ENCODE measurements at regions not wholly inside any gene's neighbourhood (a gene's known extent, or its start where the extent isn't known, plus 50 kb on each side); places are given as distances from the start of the nearest gene placed in this dataset.
"Not testable (repeated sequence)": the region's sequence is repeated elsewhere in the genome, so short reads cannot be mapped to it uniquely, and the experiment has no call there.

DNA sequence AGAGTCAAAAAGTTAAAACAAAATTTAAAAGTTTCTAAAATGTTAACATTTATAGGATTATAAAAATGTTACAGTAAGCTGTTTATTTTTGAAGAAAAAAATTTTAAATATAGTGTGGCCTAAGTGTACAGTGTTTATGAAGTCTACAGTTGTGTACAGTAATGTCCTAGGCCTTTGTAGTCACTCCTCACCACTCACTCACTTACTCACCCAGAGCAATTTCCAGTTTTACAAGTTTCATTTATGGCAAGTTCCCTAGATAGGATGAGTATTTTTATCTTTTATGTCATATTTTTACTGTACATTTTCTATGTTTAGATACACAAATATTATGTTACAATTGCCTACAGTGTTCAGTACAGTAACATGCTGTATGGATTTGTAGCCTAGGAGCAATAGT lies 419.9 kb downstream of the ARL4A start:
- DNase-seq, result no peak

DNA sequence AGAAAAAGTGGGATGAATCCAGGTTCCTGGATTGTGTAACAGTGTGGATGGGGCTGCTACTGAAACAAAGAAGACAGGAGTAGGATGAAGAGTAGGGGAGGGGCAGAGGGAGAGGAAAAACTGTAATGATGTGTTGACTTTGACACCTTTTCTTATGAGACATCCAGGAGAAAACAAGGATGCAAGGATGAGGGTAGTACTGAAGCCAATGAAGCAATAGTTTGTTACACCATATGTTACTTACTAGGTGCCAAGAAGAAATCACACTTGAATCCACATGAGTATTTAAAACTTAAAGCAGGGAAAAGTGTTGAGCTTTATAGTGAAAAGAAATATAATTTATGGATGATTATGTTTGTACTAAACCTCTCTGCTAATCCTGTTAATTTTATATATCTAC lies 420.6 kb downstream of the ARL4A start:
- DNase-seq, result no peak

DNA sequence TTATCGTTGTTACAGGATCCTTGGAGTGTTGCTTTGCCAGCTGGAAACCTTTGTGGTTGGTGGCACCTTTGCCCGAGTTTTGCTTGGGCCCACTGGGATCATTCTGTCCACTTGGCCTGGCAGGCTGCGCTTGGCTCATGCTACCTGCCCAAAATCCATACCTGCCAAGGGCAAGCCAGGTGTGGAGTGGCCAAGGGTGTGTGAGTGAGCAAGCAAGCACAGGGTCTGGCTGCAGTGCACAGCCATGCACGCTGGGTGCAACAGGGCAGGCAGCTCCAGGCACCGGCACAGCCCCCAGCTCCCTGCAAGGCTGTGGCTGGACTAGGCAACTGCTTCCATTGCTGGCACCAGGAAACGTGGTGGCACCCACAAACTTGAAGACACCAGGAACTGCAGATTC lies 421.8 kb downstream of the ARL4A start:
- DNase-seq, result no peak

- no peak for DNase-seq
Measured at GRCh38 chr7:13110107-13110506, 422.7 kb downstream of the ARL4A start.

DNA sequence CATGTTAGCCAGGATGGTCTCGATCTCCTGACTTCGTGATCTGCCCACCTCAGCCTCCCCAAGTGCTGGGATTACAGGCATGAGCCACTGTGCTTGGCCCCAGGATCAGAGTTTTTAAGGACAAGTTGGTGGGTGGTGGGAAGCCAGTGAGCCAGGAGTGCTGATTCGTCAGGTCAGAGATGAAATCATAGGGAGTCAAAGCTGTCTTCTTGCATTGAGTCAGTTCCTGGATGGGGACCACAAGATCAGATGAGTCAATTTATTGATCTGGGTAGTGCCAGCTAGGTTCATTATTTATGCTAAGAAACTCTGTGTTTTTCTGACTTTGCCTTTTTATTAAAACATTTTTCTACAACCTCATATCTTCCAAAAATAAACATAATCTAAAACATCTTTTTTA lies 423.8 kb downstream of the ARL4A start:
- no peak for DNase-seq

- not testable (repeated sequence) for DNase-seq
Measured at GRCh38 chr7:13114240-13114639, 426.8 kb downstream of the ARL4A start.

DNA sequence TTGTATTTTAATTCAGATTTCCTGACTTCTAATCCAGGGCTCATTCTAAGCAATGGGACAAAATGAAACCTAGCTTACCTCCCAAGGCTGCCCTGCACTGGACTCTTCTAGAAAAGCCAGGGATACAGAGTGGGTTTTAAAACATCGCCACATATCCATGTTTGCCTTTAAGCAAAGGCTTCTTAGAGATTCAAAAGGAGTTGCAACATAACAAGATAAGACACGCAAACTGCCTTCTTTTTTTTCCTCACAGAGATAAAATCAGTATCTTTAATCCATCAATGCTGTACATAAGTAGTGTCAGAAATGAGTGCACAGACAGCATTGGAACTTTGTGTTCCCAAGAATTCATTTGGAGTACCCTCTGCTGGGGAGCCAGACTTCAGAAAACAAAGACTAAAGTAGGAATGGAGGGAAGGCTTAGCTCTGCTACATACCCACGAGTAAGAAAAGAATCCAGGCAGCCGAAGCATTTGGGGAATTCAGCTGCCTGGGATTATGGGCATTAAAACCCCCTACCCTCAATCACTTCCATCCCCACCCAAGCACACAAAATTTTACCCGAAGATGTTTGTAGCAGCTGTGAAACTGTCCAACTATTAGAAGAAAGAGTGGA lies 427.8 kb downstream of the ARL4A start:
- DNase-seq, result no peak

- no peak for DNase-seq
Measured at GRCh38 chr7:13115855-13116254, 428.4 kb downstream of the ARL4A start.

DNA sequence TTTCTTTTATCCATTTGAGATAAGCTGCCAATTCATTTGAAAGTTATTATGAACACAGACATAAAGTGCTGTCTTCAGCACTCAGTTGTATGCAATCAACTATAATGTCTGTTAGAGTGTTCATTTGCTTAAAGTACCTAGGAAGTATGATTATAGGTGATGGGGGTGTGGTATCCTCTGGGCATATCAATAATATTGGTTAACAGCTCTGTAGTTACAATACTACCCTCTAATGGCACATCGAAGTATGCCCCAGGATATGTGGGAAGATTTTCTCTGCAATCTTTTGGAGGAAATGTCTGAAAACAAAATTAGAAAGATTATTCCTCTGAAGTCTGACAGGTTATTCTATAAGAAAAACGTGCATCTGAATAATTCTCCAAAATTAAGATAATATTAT lies 429.7 kb downstream of the ARL4A start:
- DNase-seq, result no peak

DNA sequence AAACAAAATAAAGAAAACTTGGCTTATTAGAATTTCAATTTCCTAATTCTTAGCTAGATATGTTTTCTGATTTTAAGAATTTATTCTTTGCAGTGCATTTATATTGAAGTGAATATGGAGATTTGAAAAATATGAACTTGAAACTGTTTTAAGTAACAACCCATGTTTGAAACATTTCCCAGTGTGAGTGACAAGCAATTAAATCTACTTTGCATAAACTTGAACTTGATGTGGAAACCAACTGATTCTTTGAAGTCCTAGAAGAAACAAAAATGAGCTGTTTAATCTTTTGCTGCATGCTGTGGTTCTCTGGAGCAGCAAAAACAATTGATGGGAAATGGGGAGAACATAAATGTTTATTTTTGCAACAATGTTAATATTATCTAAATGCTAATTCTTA lies 430.2 kb downstream of the ARL4A start:
- DNase-seq, result no peak

- DNase-seq, result not testable (repeated sequence)
Measured at GRCh38 chr7:13124629-13125028, 437.2 kb downstream of the ARL4A start.

GRCh38 chr7:13126347-13126746 lies 438.9 kb downstream of the ARL4A start:
- DNase-seq, result no peak

DNA sequence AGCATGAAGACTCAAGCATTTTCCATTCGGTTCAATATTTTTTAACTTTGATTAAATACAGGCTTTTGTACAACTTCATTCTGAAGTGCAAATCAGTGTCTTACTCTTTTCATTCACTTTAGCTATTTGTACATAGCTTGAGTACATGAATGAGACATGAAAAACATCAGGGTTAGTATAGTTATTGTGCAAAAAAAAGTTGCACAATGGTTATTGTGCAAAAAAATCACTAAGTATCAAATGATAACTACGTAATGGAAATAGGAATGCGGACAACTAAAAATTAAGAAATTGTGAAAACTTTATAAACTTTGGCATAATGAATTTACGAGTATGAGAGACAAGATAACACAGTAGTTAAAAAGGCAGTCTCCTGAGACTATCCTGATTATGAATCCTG lies 442.9 kb downstream of the ARL4A start:
- no peak for DNase-seq

GRCh38 chr7:13130906-13131305 lies 443.5 kb downstream of the ARL4A start:
- DNase-seq, result not testable (repeated sequence)

DNA sequence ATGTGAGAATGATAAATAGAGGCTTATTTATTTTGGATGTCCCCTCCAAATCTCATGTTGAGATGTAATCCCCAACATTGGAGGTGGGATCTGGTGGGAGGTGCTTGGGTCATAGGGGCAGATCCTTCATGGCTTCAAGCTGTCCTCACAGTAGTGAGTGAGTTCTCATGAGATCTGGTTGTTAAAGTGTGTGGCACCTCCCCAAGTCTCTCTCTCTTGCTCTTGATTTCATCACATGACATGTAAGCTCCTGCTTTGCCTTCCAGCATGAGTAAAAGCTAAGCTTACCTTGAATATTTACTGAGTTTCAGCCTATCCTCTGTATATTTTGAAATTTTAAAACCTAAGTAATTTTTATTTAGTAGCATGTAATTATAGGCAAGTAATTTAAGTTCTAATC lies 444.9 kb downstream of the ARL4A start:
- no peak for DNase-seq

- DNase-seq, result not testable (repeated sequence)
Measured at GRCh38 chr7:13136345-13136744, 448.9 kb downstream of the ARL4A start.

DNA sequence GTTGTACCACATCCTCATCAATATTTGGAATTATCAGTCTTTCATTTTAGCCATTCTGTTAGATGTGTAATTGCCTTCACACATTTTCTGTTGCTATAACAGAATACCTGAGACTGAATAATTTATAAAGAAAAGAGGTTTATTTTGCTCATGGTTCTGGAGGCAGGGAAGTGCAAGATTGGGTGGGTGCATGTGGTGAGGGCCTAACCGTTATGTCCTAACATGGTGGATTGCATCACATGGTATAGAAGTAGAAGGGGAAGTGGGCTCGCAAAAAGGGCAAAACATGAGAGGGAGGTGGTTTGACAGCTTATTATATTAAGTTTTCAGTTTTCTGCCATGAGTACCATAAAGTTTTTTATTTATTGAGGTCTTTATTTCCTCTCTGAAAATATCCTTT lies 452.0 kb downstream of the ARL4A start:
- no peak for DNase-seq

GRCh38 chr7:13144673-13145072 lies 457.2 kb downstream of the ARL4A start:
- DNase-seq, result no peak

DNA sequence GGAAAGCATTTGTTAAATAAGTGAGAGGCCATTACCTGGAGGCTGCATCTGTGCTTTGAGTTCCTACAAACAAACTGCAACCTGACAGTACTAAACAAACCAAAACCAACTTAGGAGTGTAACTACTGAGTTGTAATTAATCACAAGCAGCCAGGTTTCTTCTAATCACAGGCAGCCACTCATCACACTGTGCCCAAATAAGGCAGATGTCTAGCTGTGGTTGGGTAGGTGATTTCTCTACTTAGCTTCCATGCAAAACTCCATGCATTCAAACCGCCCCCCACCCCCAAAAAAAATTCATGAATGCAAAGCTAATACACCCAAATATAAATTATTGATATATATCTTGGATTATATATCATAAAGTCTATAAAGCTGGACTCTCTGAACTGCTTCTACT lies 461.1 kb downstream of the ARL4A start:
- no peak for DNase-seq

GRCh38 chr7:13151978-13152377 lies 464.5 kb downstream of the ARL4A start:
- DNase-seq, result no peak

DNA sequence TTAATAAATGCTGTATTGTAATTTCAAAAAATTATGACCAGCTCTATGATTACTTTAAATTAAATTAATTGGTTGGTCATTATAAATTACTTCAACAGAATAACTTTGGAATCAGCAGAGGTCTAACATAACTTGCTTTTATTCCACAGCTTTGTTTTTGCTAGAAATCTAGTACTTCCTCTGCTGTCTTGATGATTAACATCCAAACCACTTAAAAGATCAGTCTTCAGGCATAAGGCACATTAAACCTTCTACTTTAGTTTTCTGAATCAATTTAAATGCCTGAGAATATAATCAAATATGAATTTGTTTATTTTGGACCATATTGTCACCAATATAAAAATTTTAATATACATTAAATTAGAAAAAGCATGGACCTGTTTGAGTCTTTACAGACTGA lies 465.3 kb downstream of the ARL4A start:
- no peak for DNase-seq

GRCh38 chr7:13153266-13153665 lies 465.8 kb downstream of the ARL4A start:
- DNase-seq, result no peak

GRCh38 chr7:13153742-13154141 lies 466.3 kb downstream of the ARL4A start:
- DNase-seq, result no peak

DNA sequence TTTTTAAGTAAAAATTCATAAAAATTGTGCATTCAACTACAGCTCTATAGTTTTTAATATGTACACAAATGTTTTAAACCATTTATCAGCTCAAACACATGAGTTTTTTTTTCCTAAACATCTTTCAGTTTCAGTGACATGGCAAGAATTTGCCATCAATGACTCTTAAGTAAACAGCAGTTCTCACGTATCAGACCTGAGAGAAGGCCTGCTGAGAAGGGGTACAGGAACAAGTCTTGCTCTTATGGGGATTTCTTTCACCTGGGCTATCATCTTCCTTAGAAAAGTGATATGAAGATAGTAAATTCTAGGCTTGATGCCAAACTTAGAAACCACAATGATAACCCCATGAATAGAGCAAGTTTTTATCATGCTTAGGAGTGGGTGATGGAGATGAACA lies 467.8 kb downstream of the ARL4A start:
- DNase-seq, result no peak

GRCh38 chr7:13159003-13159402 lies 471.6 kb downstream of the ARL4A start:
- DNase-seq, result no peak

All from stimulated activated CD4-positive, alpha-beta T cell treated with anti-CD3 and anti-CD28 coated beads, Interleukin-15, amount 100 ng/mL, for 24 hours (primary cell).